IMR-90 (cell line): ENCODE measurements at regions not wholly inside any gene's neighbourhood (a gene's known extent, or its start where the extent isn't known, plus 50 kb on each side); places are given as distances from the start of the nearest gene placed in this dataset.

Experiments
- ATAC-seq: fragments of 200-7000 bp; cut with Tn5 transposase; 2 replicates; pipeline ENCODE4 v1.9.1; 2020; ENCODE audit warnings: low read depth, mild to moderate bottlenecking, moderate library complexity
- BruUV-seq: library from RNA; stranded (reverse); fragments of 400-500 nt; replicated peaks from 2 replicates; lab custom pipeline; 2021; lab: Mats Ljungman, UMichigan
- CTCF ChIA-PET: fragments of 300-600 bp; formaldehyde crosslinking; extraction: SDS; loops from one replicate; lab custom pipeline; 2021; ENCODE audit warnings: antibody characterized with exemption; lab: Yijun Ruan, JAX
- POLR2A ChIA-PET: fragments of 300-600 bp; sonication (Branson Sonifier 250); formaldehyde crosslinking; loops from one replicate; lab custom pipeline; 2022; ENCODE audit warnings: antibody characterized with exemption; ENCODE audit not compliant: unreplicated experiment; lab: Charles Lee
- DNase-seq: peaks from one replicate; pipeline ENCODE4 v3.0.0; 2013
- H2AFZ ChIP-seq: replicated peaks from 2 replicates; pipeline ENCODE3; 2013; ENCODE audit warnings: low read length, mild to moderate bottlenecking; ENCODE audit not compliant: poor library complexity
- H2AK5ac ChIP-seq: 2 replicates; pipeline ENCODE4 v1.6.1; 2013; ENCODE audit warnings: low read depth, low read length, inconsistent platforms
- H2AK9ac ChIP-seq: replicated peaks from 2 replicates; pipeline ENCODE3; 2013; ENCODE audit warnings: mild to moderate bottlenecking, low read depth, low read length, moderate library complexity; ENCODE audit not compliant: poor library complexity
- H2BK120ac ChIP-seq: 2 replicates; pipeline ENCODE4 v1.6.1; 2013; ENCODE audit warnings: low read depth, low read length, inconsistent platforms
- H2BK15ac ChIP-seq: 3 replicates; pipeline ENCODE4 v1.6.1; 2013; ENCODE audit warnings: low read depth, low read length, inconsistent platforms
- H2BK20ac ChIP-seq: 2 replicates; pipeline ENCODE4 v1.6.1; 2013; ENCODE audit warnings: low read depth, mild to moderate bottlenecking, inconsistent platforms, low read length, moderate library complexity
- H2BK5ac ChIP-seq: 2 replicates; pipeline ENCODE4 v1.6.1; 2013; ENCODE audit warnings: mild to moderate bottlenecking, low read depth, low read length, inconsistent platforms; ENCODE audit not compliant: poor library complexity, severe bottlenecking
- H3K14ac ChIP-seq: replicated peaks from 2 replicates; pipeline ENCODE4 v1.6.1; 2013; ENCODE audit warnings: low read depth, low read length, inconsistent platforms
- H3K18ac ChIP-seq: 2 replicates; pipeline ENCODE4 v1.6.1; 2013; ENCODE audit warnings: low read depth, low read length, control low read depth
- H3K23ac ChIP-seq: 2 replicates; pipeline ENCODE4 v1.6.1; 2013; ENCODE audit warnings: low read depth, low read length, inconsistent platforms
- H3K27ac ChIP-seq: 2 replicates; pipeline ENCODE4 v1.5.1; 2013; ENCODE audit warnings: mild to moderate bottlenecking, control low read depth, low read length; ENCODE audit not compliant: insufficient read depth
- H3K27me3 ChIP-seq: 2 replicates; pipeline ENCODE4 v1.6.1; 2013; ENCODE audit warnings: low read length; ENCODE audit not compliant: control insufficient read depth, insufficient read depth
- H3K36me3 ChIP-seq: 2 replicates; pipeline ENCODE4 v1.6.1; 2013; ENCODE audit warnings: low read length, mixed read lengths; ENCODE audit not compliant: control insufficient read depth, insufficient read depth
- H3K4ac ChIP-seq: 2 replicates; pipeline ENCODE4 v1.6.1; 2013; ENCODE audit warnings: low read depth, low read length, inconsistent platforms
- H3K4me1 ChIP-seq: 2 replicates; pipeline ENCODE4 v1.6.1; 2013; ENCODE audit warnings: low read length, mixed read lengths; ENCODE audit not compliant: control insufficient read depth, insufficient read depth
- H3K4me2 ChIP-seq: 2 replicates; pipeline ENCODE4 v1.6.1; 2013; ENCODE audit warnings: low read depth, mild to moderate bottlenecking, control low read depth, low read length, moderate library complexity
- H3K4me3 ChIP-seq: 2 replicates; pipeline ENCODE4 v1.5.1; 2013; ENCODE audit warnings: low read depth, mild to moderate bottlenecking, control low read depth, low read length, moderate library complexity; ENCODE audit not compliant: insufficient read depth
- H3K56ac ChIP-seq: 2 replicates; pipeline ENCODE4 v1.6.1; 2013; ENCODE audit warnings: low read length, inconsistent platforms; ENCODE audit not compliant: insufficient read depth; ENCODE audit errors: extremely low read depth
- H3K79me1 ChIP-seq, 2 experiments: 2 replicates each; pipeline ENCODE4 v1.6.1; 2013; ENCODE audit warnings: low read length in 2 of 2, inconsistent platforms in 1 of 2, low read depth in 1 of 2
- H3K9ac ChIP-seq: 2 replicates; pipeline ENCODE4 v1.6.1; 2013; ENCODE audit warnings: low read depth, low read length, control low read depth
- H3K9me1 ChIP-seq: 2 replicates; pipeline ENCODE4 v1.6.1; 2013; ENCODE audit warnings: low read length, inconsistent platforms; ENCODE audit not compliant: insufficient read depth
- H3K9me3 ChIP-seq: 2 replicates; pipeline ENCODE4 v1.6.1; 2013; ENCODE audit warnings: low read length; ENCODE audit not compliant: control insufficient read depth, insufficient read depth
- H4K20me1 ChIP-seq: 2 replicates; pipeline ENCODE4 v1.6.1; 2013; ENCODE audit warnings: low read length, inconsistent platforms; ENCODE audit not compliant: insufficient read depth
- H4K5ac ChIP-seq: 2 replicates; pipeline ENCODE4 v1.6.1; 2013; ENCODE audit warnings: mild to moderate bottlenecking, low read depth, low read length, control low read depth
- H4K8ac ChIP-seq, 2 experiments: 2 replicates each; pipeline ENCODE4 v1.6.1; 2013; ENCODE audit warnings: low read depth in 2 of 2, low read length in 2 of 2, control low read depth in 1 of 2, inconsistent platforms in 1 of 2
- H4K91ac ChIP-seq: 2 replicates; pipeline ENCODE4 v1.6.1; 2013; ENCODE audit warnings: low read depth, low read length, inconsistent platforms; ENCODE audit not compliant: insufficient read depth
- BHLHE40 ChIP-seq: fragments of 150-350 bp; IDR thresholded peaks from 2 replicates; pipeline ENCODE4 v1.6.1; 2016; ENCODE audit warnings: mild to moderate bottlenecking, low read depth, low read length
- CEBPB ChIP-seq: IDR thresholded peaks from 2 replicates; pipeline ENCODE4 v1.6.1; 2012; ENCODE audit warnings: low read depth, low read length, improper control_type of control experiment
- CHD1 ChIP-seq: IDR thresholded peaks from 2 replicates; pipeline ENCODE4 v1.6.1; 2012; ENCODE audit warnings: low read depth, low read length, improper control_type of control experiment
- ELK1 ChIP-seq: fragments of 150-350 bp; IDR thresholded peaks from 2 replicates; pipeline ENCODE4 v1.6.1; 2016; ENCODE audit warnings: low read depth, mild to moderate bottlenecking, low read length, moderate library complexity, borderline replicate concordance
- FOS ChIP-seq: fragments of 150-350 bp; IDR thresholded peaks from 2 replicates; pipeline ENCODE4 v1.6.1; 2016; ENCODE audit warnings: low read depth, low read length
- MAFK ChIP-seq: IDR thresholded peaks from 2 replicates; pipeline ENCODE4 v1.6.1; 2012; ENCODE audit warnings: low read depth, low read length, improper control_type of control experiment
- MAZ ChIP-seq: IDR thresholded peaks from 2 replicates; pipeline ENCODE4 v1.6.1; 2012; ENCODE audit warnings: low read depth, mild to moderate bottlenecking, low read length, improper control_type of control experiment, moderate library complexity, borderline replicate concordance
- MXI1 ChIP-seq: IDR thresholded peaks from 2 replicates; pipeline ENCODE4 v1.6.1; 2012; ENCODE audit warnings: low read depth, mild to moderate bottlenecking, low read length, moderate library complexity, borderline replicate concordance
- NFE2L2 ChIP-seq: fragments of 150-350 bp; IDR thresholded peaks from 2 replicates; pipeline ENCODE4 v1.6.1; 2016; ENCODE audit warnings: low read depth, mild to moderate bottlenecking, low read length
- POLR2A ChIP-seq: IDR thresholded peaks from 2 replicates; pipeline ENCODE4 v1.6.1; 2012; ENCODE audit warnings: mild to moderate bottlenecking, low read depth, low read length
- RAD21 ChIP-seq: IDR thresholded peaks from 2 replicates; pipeline ENCODE4 v1.6.1; 2012; ENCODE audit warnings: low read length, improper control_type of control experiment
- RCOR1 ChIP-seq: IDR thresholded peaks from 2 replicates; pipeline ENCODE4 v1.6.1; 2012; ENCODE audit warnings: mild to moderate bottlenecking, low read length, improper control_type of control experiment; ENCODE audit not compliant: insufficient replicate concordance
- RFX5 ChIP-seq: IDR thresholded peaks from 2 replicates; pipeline ENCODE4 v1.8.0; 2012; ENCODE audit warnings: low read depth, mild to moderate bottlenecking, low read length, moderate library complexity
- SMC3 ChIP-seq: fragments of 150-350 bp; IDR thresholded peaks from 2 replicates; pipeline ENCODE4 v1.6.1; 2016; ENCODE audit warnings: low read depth, mild to moderate bottlenecking, antibody characterized with exemption, low read length, moderate library complexity
- USF2 ChIP-seq: fragments of 150-350 bp; IDR thresholded peaks from 2 replicates; pipeline ENCODE4 v1.6.1; 2017; ENCODE audit warnings: mild to moderate bottlenecking, antibody characterized with exemption, low read length, low read depth
- WGBS, 2 experiments: methylation state at CpG; one replicate each; pipeline versions ENCODE4 v1.1.5 to v1.1.7; 2013; ENCODE audit warnings: missing lambda C conversion rate in 2 of 2; ENCODE audit not compliant: insufficient read length in 1 of 2; ENCODE audit errors: extremely low coverage in 2 of 2; 5-methylcytosine and 5-hydroxymethylcytosine counted together
- dilution Hi-C: fragments of 300-500 bp; cut with HindIII; formaldehyde crosslinking; loops from one replicate; pipeline ENCODE4 v1.14.3; 2018; ENCODE audit warnings: low sequenced_read_pairs; ENCODE audit not compliant: unreplicated experiment
- in situ Hi-C: fragments of 300-500 bp; cut with MboI; formaldehyde crosslinking; loops from 3 replicates; pipeline ENCODE4 v1.14.3; 2019; ENCODE audit warnings: low sequenced_read_pairs, inconsistent platforms, mixed read lengths
- intact Hi-C: fragments of 100-400 bp; cut with micrococcal nuclease; formaldehyde crosslinking; loops from 2 replicates; pipeline ENCODE4 v1.10.0; 2022
- TF ChIP-seq, protein P1 (sequence below): conservative IDR thresholded peaks from 2 replicates; pipeline ENCODE4 v1.5.1; 2012; ENCODE audit warnings: mild to moderate bottlenecking, low read depth, low read length, improper control_type of control experiment

DNA sequence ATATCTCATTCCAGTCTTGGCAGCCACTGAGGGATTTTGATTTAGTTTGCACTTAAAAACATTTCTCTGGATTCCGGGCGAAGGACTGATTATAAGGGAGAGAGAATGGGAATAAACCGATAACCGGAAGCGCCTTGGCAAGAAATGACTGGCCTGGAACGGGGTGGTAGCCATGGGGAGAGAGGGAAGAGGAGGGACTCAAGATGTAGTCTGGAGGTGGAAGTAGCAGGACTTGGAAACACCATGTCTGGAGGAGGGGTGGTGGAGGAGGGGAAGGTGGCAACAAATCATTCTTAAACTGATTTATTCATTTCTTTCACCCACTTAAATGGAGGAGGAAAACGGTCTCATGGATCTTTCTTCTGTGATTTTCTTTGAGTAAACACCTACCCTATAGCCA is 238.1 kb downstream of the REEP3 start:
- Histone ChIP-seq H2BK120ac (no peak overlapping the region), H3K79me1 (no peaks in the 10 kb centered on the region), H2AK5ac (no peak overlapping the region), H4K8ac (no peak overlapping the region), H2BK20ac (no peak overlapping the region), H2BK15ac (no peak overlapping the region), H3K56ac (no peak overlapping the region), H3K9ac (no peak overlapping the region), H3K18ac (no peak overlapping the region), H2AFZ (no peak overlapping the region), H3K9me1 (no peaks in the 10 kb centered on the region), H3K4me3 (no peak overlapping the region), H4K91ac (no peak overlapping the region), H3K9me3 (no peaks in the 10 kb centered on the region), H4K5ac (no peak overlapping the region), H3K4me1 (peaks cover 2% of the 10 kb centered on the region), H2AK9ac (no peak overlapping the region), H3K4ac (no peak overlapping the region), H3K27me3 (peaks cover 18% of the 10 kb centered on the region), H2BK5ac (no peak overlapping the region), H3K36me3 (no peaks in the 10 kb centered on the region), H3K4me2 (no peak overlapping the region), H3K14ac (no peak overlapping the region), H4K20me1 (no peaks in the 10 kb centered on the region), H3K23ac (no peak overlapping the region), H3K27ac (no peak overlapping the region)
- ATAC-seq = no peak
- ChIA-PET CTCF (no interaction called here), POLR2A (no interaction called here)
- dilution Hi-C loops = no loop called here
- BruUV-seq = no TSS peak
- no peak for DNase-seq
- in situ Hi-C loops = no loop called here
- WGBS, 2 experiments = 74% methylated on average over 6 of the region's 7 CpGs; no CpG with 5 or more reads in 1 of the 2 experiments
- intact Hi-C loops = no loop called here
- no peak for TF ChIP-seq FOS
- TF ChIP-seq CHD1 = no peak
- no peak for TF ChIP-seq SMC3
- TF ChIP-seq USF2 = no peak
- TF ChIP-seq BHLHE40 = no peak
- no peak for TF ChIP-seq MXI1
- TF ChIP-seq RAD21 = no peak
- TF ChIP-seq, protein P1, sequence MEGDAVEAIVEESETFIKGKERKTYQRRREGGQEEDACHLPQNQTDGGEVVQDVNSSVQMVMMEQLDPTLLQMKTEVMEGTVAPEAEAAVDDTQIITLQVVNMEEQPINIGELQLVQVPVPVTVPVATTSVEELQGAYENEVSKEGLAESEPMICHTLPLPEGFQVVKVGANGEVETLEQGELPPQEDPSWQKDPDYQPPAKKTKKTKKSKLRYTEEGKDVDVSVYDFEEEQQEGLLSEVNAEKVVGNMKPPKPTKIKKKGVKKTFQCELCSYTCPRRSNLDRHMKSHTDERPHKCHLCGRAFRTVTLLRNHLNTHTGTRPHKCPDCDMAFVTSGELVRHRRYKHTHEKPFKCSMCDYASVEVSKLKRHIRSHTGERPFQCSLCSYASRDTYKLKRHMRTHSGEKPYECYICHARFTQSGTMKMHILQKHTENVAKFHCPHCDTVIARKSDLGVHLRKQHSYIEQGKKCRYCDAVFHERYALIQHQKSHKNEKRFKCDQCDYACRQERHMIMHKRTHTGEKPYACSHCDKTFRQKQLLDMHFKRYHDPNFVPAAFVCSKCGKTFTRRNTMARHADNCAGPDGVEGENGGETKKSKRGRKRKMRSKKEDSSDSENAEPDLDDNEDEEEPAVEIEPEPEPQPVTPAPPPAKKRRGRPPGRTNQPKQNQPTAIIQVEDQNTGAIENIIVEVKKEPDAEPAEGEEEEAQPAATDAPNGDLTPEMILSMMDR = no peak
- no peak for TF ChIP-seq RCOR1
- TF ChIP-seq MAZ = no peak
- TF ChIP-seq NFE2L2 = no peak
- no peak for TF ChIP-seq MAFK
- TF ChIP-seq CEBPB = no peak
- no peak for TF ChIP-seq RFX5
- TF ChIP-seq ELK1 = no peak
- TF ChIP-seq POLR2A = no peak
